Astrocyte (in vitro differentiated cells and primary cell): ENCODE measurements at regions not wholly inside any gene's neighbourhood (a gene's known extent, or its start where the extent isn't known, plus 50 kb on each side); places are given as distances from the start of the nearest gene placed in this dataset.

ENCODE experiments used
- CTCF ChIP-seq: IDR thresholded peaks from 2 replicates; pipeline ENCODE4 v1.5.1; 2011; ENCODE audit warnings: low read depth, mild to moderate bottlenecking, inconsistent platforms, low read length, moderate library complexity; ENCODE audit not compliant: insufficient read depth
- EZH2 ChIP-seq: IDR thresholded peaks from 2 replicates; pipeline ENCODE4 v1.6.1; 2012; ENCODE audit warnings: mild to moderate bottlenecking, low read length, inconsistent platforms; ENCODE audit not compliant: insufficient read depth

- TF ChIP-seq CTCF (no peak), EZH2 (no peak)
These were observed 126.3 kb downstream of the ATPSCKMT start for GRCh38 chr5:10123254-10123989.
